ENCODE measurements at regions not wholly inside any gene's neighbourhood (a gene's known extent, or its start where the extent isn't known, plus 50 kb on each side); places are given as distances from the start of the nearest gene placed in this dataset.

- POLR2A ChIA-PET, result no interaction called here
- Histone ChIP-seq H3K9me3 (ENCODE audit: control insufficient read depth, insufficient read depth, low read length) (no peaks in the 10 kb centered on the region), H3K4me3 (ENCODE audit: low read depth, low read length) (no peak overlapping the region), H3K27me3 (ENCODE audit: control insufficient read depth, insufficient read depth, low read length) (peaks cover 12% of the 10 kb centered on the region), H3K27ac (ENCODE audit: low read depth, low read length) (no peak overlapping the region)
- DNase-seq (ENCODE audit: low read depth, low spot score), result no peak
- CTCF ChIA-PET, result no interaction called here
- TF ChIP-seq CTCF (IDR thresholded peaks at IDR 0.05; ENCODE audit: low read depth, low read length), result no peak
Observed at GRCh38 chr10:43802988-43803696, 154.5 kb upstream of the ZNF32 start.

GRCh38 chr10:43801626-43802025, 152.9 kb upstream of the ZNF32 start:
- TF ChIP-seq CTCF (IDR thresholded peaks at IDR 0.05; ENCODE audit: low read depth, low read length), result no peak
- H3K27ac ChIP-seq (ENCODE audit: low read depth, low read length), result no peak overlapping the region
- no peaks in the 10 kb centered on the region for H3K9me3 ChIP-seq (ENCODE audit: control insufficient read depth, insufficient read depth, low read length)
- H3K27me3 ChIP-seq (ENCODE audit: control insufficient read depth, insufficient read depth, low read length), result peaks cover 12% of the 10 kb centered on the region
- H3K4me3 ChIP-seq (ENCODE audit: low read depth, low read length), result no peak overlapping the region
- no peak for DNase-seq (ENCODE audit: low read depth, low spot score)
- ChIA-PET POLR2A (no interaction called here), CTCF (no interaction called here)

GRCh38 chr10:43801140-43801539, 152.5 kb upstream of the ZNF32 start:
- TF ChIP-seq CTCF (IDR thresholded peaks at IDR 0.05; ENCODE audit: low read depth, low read length), result no peak
- Histone ChIP-seq H3K4me3 (ENCODE audit: low read depth, low read length) (no peak overlapping the region), H3K9me3 (ENCODE audit: control insufficient read depth, insufficient read depth, low read length) (no peaks in the 10 kb centered on the region), H3K27ac (ENCODE audit: low read depth, low read length) (no peak overlapping the region), H3K27me3 (ENCODE audit: control insufficient read depth, insufficient read depth, low read length) (peaks cover 12% of the 10 kb centered on the region)
- no peak for DNase-seq (ENCODE audit: low read depth, low spot score)
- ChIA-PET CTCF (no interaction called here), POLR2A (no interaction called here)

- Histone ChIP-seq H3K4me3 (ENCODE audit: low read depth, low read length) (no peak overlapping the region), H3K9me3 (ENCODE audit: control insufficient read depth, insufficient read depth, low read length) (peaks cover 3% of the 10 kb centered on the region; the same call in 1 of the 2 replicates), H3K27ac (ENCODE audit: low read depth, low read length) (no peak overlapping the region), H3K27me3 (ENCODE audit: control insufficient read depth, insufficient read depth, low read length) (peaks cover 9% of the 10 kb centered on the region)
- ChIA-PET CTCF (interaction anchor here (0.7 kb wide), 1 partner anchor 614 kb away, joined by 9 read pairs; no protein-coding TSS in a partner anchor), POLR2A (no interaction called here)
- DNase-seq (ENCODE audit: low read depth, low spot score), result no peak
- no peak for TF ChIP-seq CTCF (IDR thresholded peaks at IDR 0.05; ENCODE audit: low read depth, low read length)
Observed at GRCh38 chr10:43796781-43797180, 148.1 kb upstream of the ZNF32 start.

- TF ChIP-seq CTCF (IDR thresholded peaks at IDR 0.05; ENCODE audit: low read depth, low read length), result no peak
- peaks cover 3% of the 10 kb centered on the region; the same call in 1 of the 2 replicates for H3K9me3 ChIP-seq (ENCODE audit: control insufficient read depth, insufficient read depth, low read length)
- H3K27me3 ChIP-seq (ENCODE audit: control insufficient read depth, insufficient read depth, low read length), result peaks cover 2% of the 10 kb centered on the region
- DNase-seq (ENCODE audit: low read depth, low spot score), result no peak
- no peak overlapping the region for H3K4me3 ChIP-seq (ENCODE audit: low read depth, low read length)
- H3K27ac ChIP-seq (ENCODE audit: low read depth, low read length), result no peak overlapping the region
- CTCF ChIA-PET, result interaction anchor here (0.7 kb wide), 1 partner anchor 58 kb away, joined by 5 read pairs; no protein-coding TSS in a partner anchor
- POLR2A ChIA-PET, result interaction anchor here (0.7 kb wide), 1 partner anchor 107 kb away, joined by 3 read pairs; no protein-coding TSS in a partner anchor
Observed at GRCh38 chr10:43795639-43796038, 147.0 kb upstream of the ZNF32 start.
